ENCODE measurements at regions not wholly inside any gene's neighbourhood (a gene's known extent, or its start where the extent isn't known, plus 50 kb on each side); places are given as distances from the start of the nearest gene placed in this dataset.

GRCh38 chr22:47504962-47505361, 742.5 kb downstream of the TBC1D22A start:
- Mint-ChIP-seq H3K9me3 (peaks cover 57% of the 10 kb centered on the region), H3K4me3 (no peak overlapping the region), H3K4me1 (no peaks in the 10 kb centered on the region), H3K27ac (no peak overlapping the region), H3K36me3 (ENCODE audit: low read depth) (peaks cover 15% of the 10 kb centered on the region; the same call in 2 of the 3 replicates), H3K27me3 (ENCODE audit: insufficient read depth, low read depth, poor library complexity) (no peaks in the 10 kb centered on the region)
- no peak for ATAC-seq
- no peaks in the 10 kb centered on the region; the same call in 1 of the 2 replicates for H3K36me3 ChIP-seq (ENCODE audit: insufficient read depth)
- no peaks in the 10 kb centered on the region for H3K79me2 ChIP-seq (replicated peaks; ENCODE audit: insufficient read depth)
- H3K4me1 ChIP-seq (ENCODE audit: insufficient read depth), result no peaks in the 10 kb centered on the region
- H3K4me3 ChIP-seq, result no peak overlapping the region
- TF ChIP-seq EZH2 (IDR thresholded peaks at IDR 0.05; ENCODE audit: low read depth, unreplicated experiment) (no peak), ETS1 (IDR thresholded peaks at IDR 0.05) (no peak), CTCF (conservative IDR thresholded peaks at IDR 0.05; ENCODE audit: low read depth in 2 of 2) (no peak), ZNF331 (CRISPR knock-in tag; IDR thresholded peaks at IDR 0.05; ENCODE audit: low read depth) (no peak), JUNB (IDR thresholded peaks at IDR 0.05; ENCODE audit: unreplicated experiment) (no peak), POLR2AphosphoS5 (IDR thresholded peaks at IDR 0.05; ENCODE audit: low read depth) (no peak), ZNF462 (CRISPR knock-in tag; IDR thresholded peaks at IDR 0.05) (no peak), CREB1 (CRISPR knock-in tag; IDR thresholded peaks at IDR 0.05; ENCODE audit: low read depth) (no peak), ZNF114 (CRISPR knock-in tag; IDR thresholded peaks at IDR 0.05) (no peak), EZH2phosphoT487 (IDR thresholded peaks at IDR 0.05; ENCODE audit: unreplicated experiment) (no peak), STAT1 (IDR thresholded peaks at IDR 0.05; ENCODE audit: unreplicated experiment) (no peak), REST (IDR thresholded peaks at IDR 0.05; ENCODE audit: unreplicated experiment) (no peak), NANOG (IDR thresholded peaks at IDR 0.05; ENCODE audit: borderline replicate concordance) (no peak)
- no peak for DNase-seq (ENCODE audit: low spot score)
- H4K20me1 ChIP-seq (replicated peaks; ENCODE audit: insufficient read depth), result no peaks in the 10 kb centered on the region
- H3K9me2 ChIP-seq (ENCODE audit: insufficient read depth), result no peaks in the 10 kb centered on the region
- no peak overlapping the region for H3K27ac ChIP-seq (ENCODE audit: low read depth)
- H3K4me2 ChIP-seq, result no peak overlapping the region
- no peaks in the 10 kb centered on the region for H3F3A ChIP-seq (replicated peaks; ENCODE audit: low read depth)
- H3K27me3 ChIP-seq (ENCODE audit: insufficient read depth), result no peaks in the 10 kb centered on the region; the same call in 1 of the 2 replicates
- H2AFZ ChIP-seq, result no peak overlapping the region

All from GM23338 (cell line).